GM13977 (cell line): ENCODE measurements at regions not wholly inside any gene's neighbourhood (a gene's known extent, or its start where the extent isn't known, plus 50 kb on each side); places are given as distances from the start of the nearest gene placed in this dataset.

Experiments
- DNase-seq: peaks from one replicate; pipeline ENCODE4 v3.0.0; 2012; ENCODE audit warnings: low spot score
- CTCF ChIP-seq: IDR thresholded peaks from 2 replicates; pipeline ENCODE4 v1.5.1; 2012; ENCODE audit warnings: mild to moderate bottlenecking, control low read depth; ENCODE audit not compliant: insufficient read depth; ENCODE audit errors: extremely low read depth, missing control alignments
- in situ Hi-C: fragments of 300-500 bp; cut with MboI; formaldehyde crosslinking; loops from one replicate; pipeline ENCODE4 v1.12.0; 2022; ENCODE audit warnings: low sequenced_read_pairs, low pct_unique_long_range_greater_than_20kb, mixed read lengths, inconsistent platforms; ENCODE audit not compliant: unreplicated experiment

- TF ChIP-seq CTCF: no peak
- in situ Hi-C loops: no loop called here
- no peak for DNase-seq
Measured at GRCh38 chr22:27489178-27489675, 312.3 kb downstream of the MN1 start.

GRCh38 chr22:27490080-27490479 lies 311.5 kb downstream of the MN1 start:
- no peak for TF ChIP-seq CTCF
- no peak for DNase-seq
- in situ Hi-C loops: no loop called here

GRCh38 chr22:27491888-27492287 lies 309.7 kb downstream of the MN1 start:
- in situ Hi-C loops: no loop called here
- TF ChIP-seq CTCF: no peak
- DNase-seq: no peak

- in situ Hi-C loops: no loop called here
- TF ChIP-seq CTCF: no peak
- no peak for DNase-seq
Measured at GRCh38 chr22:27492566-27493201, 308.9 kb downstream of the MN1 start.

- DNase-seq: no peak
- in situ Hi-C loops: no loop called here
- TF ChIP-seq CTCF: no peak
Measured at GRCh38 chr22:27493796-27494195, 307.8 kb downstream of the MN1 start.

GRCh38 chr22:27494785-27495184 lies 306.8 kb downstream of the MN1 start:
- in situ Hi-C loops: no loop called here
- no peak for DNase-seq
- no peak for TF ChIP-seq CTCF
